ENCODE measurements at regions not wholly inside any gene's neighbourhood (a gene's known extent, or its start where the extent isn't known, plus 50 kb on each side); places are given as distances from the start of the nearest gene placed in this dataset.

GRCh38 chr15:95498961-95499360 is 831.5 kb upstream of the NR2F2 start:
- DNase-seq (ENCODE audit: low read depth), result no peak

- DNase-seq (ENCODE audit: low read depth), result no peak
These were observed 831.1 kb upstream of the NR2F2 start for GRCh38 chr15:95499397-95499796.

- no peak for DNase-seq (ENCODE audit: low read depth)
These were observed 828.6 kb upstream of the NR2F2 start for GRCh38 chr15:95501865-95502264.

GRCh38 chr15:95503107-95503506 is 827.4 kb upstream of the NR2F2 start:
- DNase-seq (ENCODE audit: low read depth), result no peak

- no peak for DNase-seq (ENCODE audit: low read depth)
These were observed 826.8 kb upstream of the NR2F2 start for GRCh38 chr15:95503640-95504225.

GRCh38 chr15:95511671-95512070 is 818.8 kb upstream of the NR2F2 start:
- DNase-seq (ENCODE audit: low read depth), result no peak

- DNase-seq (ENCODE audit: low read depth), result no peak
These were observed 817.6 kb upstream of the NR2F2 start for GRCh38 chr15:95512906-95513305.

- DNase-seq (ENCODE audit: low read depth), result no peak
These were observed 810.6 kb upstream of the NR2F2 start for GRCh38 chr15:95519887-95520286.

- DNase-seq (ENCODE audit: low read depth), result no peak
These were observed 810.0 kb upstream of the NR2F2 start for GRCh38 chr15:95520511-95520910.

GRCh38 chr15:95520922-95521321 is 809.6 kb upstream of the NR2F2 start:
- no peak for DNase-seq (ENCODE audit: low read depth)

- DNase-seq (ENCODE audit: low read depth), result no peak
These were observed 808.0 kb upstream of the NR2F2 start for GRCh38 chr15:95522533-95522932.

- no peak for DNase-seq (ENCODE audit: low read depth)
These were observed 801.6 kb upstream of the NR2F2 start for GRCh38 chr15:95528920-95529319.

- no peak for DNase-seq (ENCODE audit: low read depth)
These were observed 793.9 kb upstream of the NR2F2 start for GRCh38 chr15:95536638-95537037.

GRCh38 chr15:95538693-95539092 is 791.8 kb upstream of the NR2F2 start:
- DNase-seq (ENCODE audit: low read depth), result no peak

- no peak for DNase-seq (ENCODE audit: low read depth)
These were observed 789.2 kb upstream of the NR2F2 start for GRCh38 chr15:95541301-95541700.

GRCh38 chr15:95549168-95549738 is 781.2 kb upstream of the NR2F2 start:
- no peak for DNase-seq (ENCODE audit: low read depth)

- DNase-seq (ENCODE audit: low read depth), result no peak
These were observed 779.8 kb upstream of the NR2F2 start for GRCh38 chr15:95550702-95551101.

GRCh38 chr15:95556225-95556624 is 774.3 kb upstream of the NR2F2 start:
- no peak for DNase-seq (ENCODE audit: low read depth)

GRCh38 chr15:95556866-95557225 is 773.7 kb upstream of the NR2F2 start:
- DNase-seq (ENCODE audit: low read depth), result no peak

- no peak for DNase-seq (ENCODE audit: low read depth)
These were observed 773.1 kb upstream of the NR2F2 start for GRCh38 chr15:95557226-95558046.

GRCh38 chr15:95558131-95558530 is 772.4 kb upstream of the NR2F2 start:
- DNase-seq (ENCODE audit: low read depth), result no peak

GRCh38 chr15:95558916-95559315 is 771.6 kb upstream of the NR2F2 start:
- no peak for DNase-seq (ENCODE audit: low read depth)

- DNase-seq (ENCODE audit: low read depth), result no peak
These were observed 770.6 kb upstream of the NR2F2 start for GRCh38 chr15:95559875-95560394.
